Activated CD4-positive, alpha-beta memory T cell treated with anti-CD3 and anti-CD28 coated beads for 36 hours (primary cell): ENCODE measurements at regions not wholly inside any gene's neighbourhood (a gene's known extent, or its start where the extent isn't known, plus 50 kb on each side); places are given as distances from the start of the nearest gene placed in this dataset.
"Not testable (repeated sequence)": the region's sequence is repeated elsewhere in the genome, so short reads cannot be mapped to it uniquely, and the experiment has no call there.

Source experiments
- CTCF ChIA-PET: fragments of 350-600 bp; sonication (Branson Sonifier 250); formaldehyde crosslinking; loops from one replicate; lab custom pipeline; 2021; ENCODE audit warnings: antibody characterized with exemption, inconsistent platforms; lab: Charles Lee
- POLR2A ChIA-PET: fragments of 350-600 bp; sonication (Branson Sonifier 250); formaldehyde crosslinking; loops from one replicate; lab custom pipeline; 2021; ENCODE audit warnings: antibody characterized with exemption; lab: Charles Lee
- DNase-seq: peaks from one replicate; pipeline ENCODE4 v3.0.0-alpha.2; 2020
- H3K27ac Mint-ChIP-seq: one replicate; pipeline ENCODE4 v1.8.0; 2021; ENCODE audit warnings: mixed read lengths
- H3K27me3 Mint-ChIP-seq: one replicate; pipeline ENCODE4 v1.8.0; 2021; ENCODE audit warnings: mixed read lengths
- H3K36me3 Mint-ChIP-seq: one replicate; pipeline ENCODE4 v1.8.0; 2021; ENCODE audit warnings: mixed read lengths
- H3K4me1 Mint-ChIP-seq: one replicate; pipeline ENCODE4 v1.8.0; 2021; ENCODE audit warnings: low read depth, mixed read lengths
- H3K4me3 Mint-ChIP-seq: one replicate; pipeline ENCODE4 v1.8.0; 2021; ENCODE audit warnings: mild to moderate bottlenecking, mixed read lengths
- H3K9me3 Mint-ChIP-seq: one replicate; pipeline ENCODE4 v1.8.0; 2021; ENCODE audit warnings: mixed read lengths
- intact Hi-C: fragments of 100-400 bp; cut with micrococcal nuclease; formaldehyde crosslinking; loops from one replicate; pipeline ENCODE4 v1.15.1; 2023

DNA sequence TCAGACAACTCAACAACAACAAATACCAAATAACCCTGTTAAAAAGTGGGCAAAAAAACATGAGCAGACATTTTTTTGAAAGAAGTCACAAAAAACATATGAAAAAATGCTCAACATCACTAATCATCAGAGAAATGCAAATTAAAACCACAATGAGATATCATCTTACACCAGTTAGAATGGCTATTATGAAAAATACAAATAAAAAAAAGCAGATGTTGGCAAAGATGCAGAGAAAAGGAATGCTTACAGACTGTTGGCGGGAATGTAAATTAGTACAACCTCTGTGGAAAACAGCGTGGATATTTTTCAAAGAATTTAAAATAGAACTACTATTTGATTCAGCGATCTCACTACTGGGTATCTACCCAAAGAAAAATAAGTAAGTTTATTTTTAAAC, 114.0 kb downstream of the SLC38A4 start:
- no peaks in the 10 kb centered on the region for H3K9me3 Mint-ChIP-seq
- POLR2A ChIA-PET, result no interaction called here
- H3K27ac Mint-ChIP-seq, result no peak overlapping the region
- H3K27me3 Mint-ChIP-seq, result peaks cover 7% of the 10 kb centered on the region
- CTCF ChIA-PET, result no interaction called here
- DNase-seq, result no peak
- intact Hi-C loops, result no loop called here
- peaks cover 3% of the 10 kb centered on the region for H3K36me3 Mint-ChIP-seq
- H3K4me3 Mint-ChIP-seq, result no peak overlapping the region
- no peaks in the 10 kb centered on the region for H3K4me1 Mint-ChIP-seq

DNA sequence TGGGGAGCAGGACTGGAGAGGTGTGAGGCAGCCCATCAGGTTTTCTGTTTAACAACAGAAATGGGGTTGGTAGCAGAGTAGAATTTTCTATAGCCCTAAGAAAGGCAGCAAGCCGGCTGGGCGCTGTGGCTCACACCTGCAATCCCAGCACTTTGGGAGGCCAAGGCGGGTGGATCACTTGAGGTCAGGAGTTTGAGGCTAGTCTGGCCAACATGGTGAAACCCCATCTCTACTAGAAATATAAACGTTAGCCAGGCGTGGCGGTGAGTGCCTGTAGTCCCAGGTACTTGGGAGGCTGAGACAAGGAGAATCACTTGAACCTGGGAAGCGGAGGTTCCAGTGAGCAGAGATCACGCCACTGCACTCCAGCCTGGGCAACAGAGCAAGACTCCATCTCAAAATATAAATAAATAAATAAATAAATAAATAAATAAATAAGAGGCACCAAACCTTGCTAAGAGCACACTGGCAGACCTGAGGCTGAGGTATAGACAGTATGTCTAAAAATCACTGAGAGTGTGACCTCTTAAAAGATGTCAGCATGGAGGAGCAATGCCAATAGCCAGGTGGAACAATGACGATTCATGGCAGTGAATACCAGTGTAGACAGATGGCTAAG, 115.6 kb downstream of the SLC38A4 start:
- Mint-ChIP-seq H3K36me3 (peaks cover 3% of the 10 kb centered on the region), H3K9me3 (no peaks in the 10 kb centered on the region), H3K4me1 (no peaks in the 10 kb centered on the region), H3K27me3 (peaks cover 7% of the 10 kb centered on the region), H3K4me3 (no peak overlapping the region), H3K27ac (no peak overlapping the region)
- intact Hi-C loops, result no loop called here
- POLR2A ChIA-PET, result no interaction called here
- DNase-seq, result no peak
- CTCF ChIA-PET, result no interaction called here

DNA sequence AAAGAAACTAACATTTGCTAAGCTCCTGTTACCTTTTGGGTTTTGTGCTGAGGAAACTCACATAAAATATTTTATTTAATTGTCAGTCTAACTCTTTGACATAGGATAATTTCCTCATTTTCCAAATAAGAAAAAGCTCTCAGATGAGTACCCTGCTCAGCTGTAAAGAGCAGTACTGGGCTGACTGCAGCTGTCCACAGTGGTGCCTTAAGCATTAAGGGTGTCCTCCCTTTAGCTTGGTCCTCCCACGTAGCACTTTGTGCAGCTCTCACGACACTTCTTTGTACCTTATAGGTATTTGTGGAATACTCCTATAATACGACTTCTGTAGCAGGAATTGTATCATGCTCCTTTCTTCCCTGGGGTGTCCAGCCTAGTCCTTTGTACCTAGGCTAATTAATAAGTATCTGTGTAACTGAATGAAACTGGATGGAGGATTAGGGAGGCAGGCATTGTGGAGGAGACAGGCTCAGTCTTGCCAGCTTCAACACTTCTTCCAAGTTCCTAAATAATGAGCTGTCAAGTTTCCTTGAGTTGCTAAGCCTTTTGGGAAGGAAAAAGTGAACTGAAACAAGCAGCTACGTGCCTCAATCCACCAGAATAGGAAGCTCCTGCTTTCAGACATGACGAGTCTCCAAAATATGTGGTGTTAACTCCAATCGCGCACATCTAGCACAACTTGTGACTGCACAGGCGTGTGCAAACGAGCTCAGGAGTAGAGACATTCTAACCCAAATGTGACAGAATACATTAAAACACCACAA, 123.0 kb downstream of the SLC38A4 start:
- no peak for DNase-seq
- POLR2A ChIA-PET, result no interaction called here
- Mint-ChIP-seq H3K4me3 (no peak overlapping the region), H3K9me3 (peaks cover 7% of the 10 kb centered on the region), H3K36me3 (peaks cover 4% of the 10 kb centered on the region), H3K4me1 (no peaks in the 10 kb centered on the region), H3K27ac (no peak overlapping the region), H3K27me3 (peaks cover 11% of the 10 kb centered on the region)
- intact Hi-C loops, result no loop called here
- CTCF ChIA-PET, result interaction anchor here (1.2 kb wide), 1 partner anchor 633 kb away, joined by 3 read pairs; no protein-coding TSS in a partner anchor

DNA sequence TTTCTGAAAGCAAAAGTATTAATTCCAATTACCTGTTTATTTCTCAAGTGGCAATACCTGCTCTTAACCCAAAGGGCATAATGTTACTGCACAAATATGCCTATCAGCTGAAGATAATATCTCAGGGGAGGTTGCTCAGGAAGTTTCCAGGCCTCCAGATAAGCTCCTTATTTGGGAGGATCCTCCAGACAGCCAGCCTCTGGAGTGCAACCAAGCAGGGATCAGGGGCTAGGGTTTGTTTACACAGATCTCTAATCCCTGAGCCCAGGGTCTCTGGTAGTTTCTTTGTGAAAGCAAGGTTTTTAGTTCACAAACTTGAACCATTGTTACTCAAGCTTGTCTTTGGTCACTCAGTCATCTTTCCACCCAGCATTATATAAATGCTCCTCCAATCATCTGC, 124.4 kb downstream of the SLC38A4 start:
- intact Hi-C loops, result no loop called here
- H3K36me3 Mint-ChIP-seq, result peaks cover 4% of the 10 kb centered on the region
- DNase-seq, result no peak
- no peaks in the 10 kb centered on the region for H3K4me1 Mint-ChIP-seq
- POLR2A ChIA-PET, result no interaction called here
- H3K27me3 Mint-ChIP-seq, result peaks cover 9% of the 10 kb centered on the region
- H3K4me3 Mint-ChIP-seq, result no peak overlapping the region
- CTCF ChIA-PET, result no interaction called here
- H3K9me3 Mint-ChIP-seq, result peaks cover 12% of the 10 kb centered on the region
- H3K27ac Mint-ChIP-seq, result no peak overlapping the region

DNA sequence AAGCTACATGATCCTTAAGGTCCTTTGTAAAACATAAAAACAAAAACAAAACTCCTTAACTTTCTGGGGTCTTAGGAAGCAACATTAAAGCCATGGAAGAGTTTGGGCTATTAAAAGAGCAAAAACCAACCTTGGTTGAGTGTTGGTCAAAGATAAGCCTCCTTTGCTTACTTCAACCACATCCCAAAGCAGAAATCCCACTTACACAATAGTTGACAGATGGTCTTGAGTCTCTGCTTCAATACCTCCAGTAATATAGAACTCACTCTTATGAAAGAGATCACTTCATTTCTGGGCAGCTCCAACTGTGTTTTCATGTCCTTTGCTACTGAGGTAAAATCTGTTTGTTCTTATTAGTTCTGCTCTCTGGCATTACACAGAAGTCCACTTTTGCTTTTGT, 125.8 kb downstream of the SLC38A4 start:
- peaks cover 9% of the 10 kb centered on the region for H3K27me3 Mint-ChIP-seq
- peaks cover 4% of the 10 kb centered on the region for H3K36me3 Mint-ChIP-seq
- ChIA-PET CTCF (no interaction called here), POLR2A (no interaction called here)
- H3K4me1 Mint-ChIP-seq, result no peaks in the 10 kb centered on the region
- no peak overlapping the region for H3K4me3 Mint-ChIP-seq
- H3K27ac Mint-ChIP-seq, result no peak overlapping the region
- intact Hi-C loops, result no loop called here
- DNase-seq, result no peak
- peaks cover 12% of the 10 kb centered on the region for H3K9me3 Mint-ChIP-seq

DNA sequence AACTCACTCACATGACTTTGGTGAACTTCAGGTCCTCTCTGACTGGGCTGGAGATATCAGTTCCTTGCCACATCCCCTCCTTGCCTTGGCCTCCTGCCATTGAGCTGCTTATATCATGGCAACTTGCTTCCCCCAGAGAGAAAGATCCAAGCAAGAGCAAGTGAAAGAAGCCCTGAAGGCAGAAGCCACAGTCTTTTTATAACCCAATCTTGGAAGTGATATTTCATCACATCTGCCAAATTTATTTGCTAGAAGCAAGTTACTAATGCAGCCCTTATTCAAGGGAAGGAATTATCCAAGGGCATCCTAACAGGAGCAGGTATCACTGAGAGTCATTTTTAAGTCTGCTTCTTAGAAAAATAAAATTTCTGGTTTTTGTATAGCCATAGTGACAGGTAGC, 127.8 kb downstream of the SLC38A4 start:
- H3K4me1 Mint-ChIP-seq, result no peaks in the 10 kb centered on the region
- peaks cover 12% of the 10 kb centered on the region for H3K9me3 Mint-ChIP-seq
- ChIA-PET POLR2A (no interaction called here), CTCF (no interaction called here)
- DNase-seq, result no peak
- H3K4me3 Mint-ChIP-seq, result no peak overlapping the region
- peaks cover 4% of the 10 kb centered on the region for H3K36me3 Mint-ChIP-seq
- peaks cover 9% of the 10 kb centered on the region for H3K27me3 Mint-ChIP-seq
- no peak overlapping the region for H3K27ac Mint-ChIP-seq
- intact Hi-C loops, result no loop called here

DNA sequence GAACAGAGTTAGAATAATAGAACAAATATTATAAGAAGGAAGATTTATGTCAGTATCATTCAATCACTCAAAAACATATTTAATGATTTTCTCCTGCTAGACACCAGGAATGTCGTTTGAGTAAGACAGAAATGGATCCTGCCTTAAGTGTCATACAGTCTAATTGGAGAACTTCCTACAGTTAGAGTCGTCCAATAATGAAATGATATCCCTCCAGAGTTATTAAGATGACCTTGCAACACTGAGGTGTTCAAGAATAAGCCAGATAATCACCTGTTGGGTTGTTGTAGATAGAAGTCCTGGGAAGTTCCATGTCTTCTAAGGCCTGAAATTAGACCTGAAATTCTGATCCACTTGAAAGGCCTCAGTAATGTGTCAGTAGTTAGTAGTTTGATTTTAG, 132.3 kb downstream of the SLC38A4 start:
- POLR2A ChIA-PET, result no interaction called here

DNA sequence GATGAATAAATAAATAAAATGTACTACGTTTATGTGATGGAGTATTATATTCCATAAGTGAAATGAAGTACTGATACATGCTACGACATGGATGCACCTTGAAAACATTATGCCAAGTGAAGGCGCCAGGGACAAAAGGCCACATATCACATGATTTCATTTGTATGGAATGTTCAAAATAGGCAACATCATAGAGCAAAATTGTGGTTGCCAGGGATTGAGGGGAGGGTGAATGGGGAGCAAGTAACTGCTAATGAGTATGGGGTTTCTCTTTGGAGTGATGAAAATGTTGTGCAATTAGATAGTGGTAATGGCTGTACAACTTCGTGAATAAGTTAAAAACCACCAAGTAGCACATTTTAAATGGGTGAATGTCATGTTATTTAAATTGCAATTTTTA, 132.8 kb downstream of the SLC38A4 start:
- Mint-ChIP-seq H3K4me1 (no peaks in the 10 kb centered on the region), H3K27ac (no peak overlapping the region), H3K9me3 (peaks cover 7% of the 10 kb centered on the region), H3K4me3 (no peak overlapping the region), H3K27me3 (no peaks in the 10 kb centered on the region), H3K36me3 (peaks cover 1% of the 10 kb centered on the region)
- ChIA-PET CTCF (no interaction called here), POLR2A (no interaction called here)
- DNase-seq, result no peak
- intact Hi-C loops, result no loop called here

More for the DNA sequence above, 132.3 kb downstream of the SLC38A4 start:
- Mint-ChIP-seq H3K9me3 (peaks cover 10% of the 10 kb centered on the region), H3K36me3 (peaks cover 3% of the 10 kb centered on the region), H3K27ac (no peak overlapping the region), H3K4me3 (no peak overlapping the region), H3K27me3 (peaks cover 2% of the 10 kb centered on the region), H3K4me1 (no peaks in the 10 kb centered on the region)
- intact Hi-C loops, result no loop called here
- CTCF ChIA-PET, result no interaction called here
- no peak for DNase-seq

DNA sequence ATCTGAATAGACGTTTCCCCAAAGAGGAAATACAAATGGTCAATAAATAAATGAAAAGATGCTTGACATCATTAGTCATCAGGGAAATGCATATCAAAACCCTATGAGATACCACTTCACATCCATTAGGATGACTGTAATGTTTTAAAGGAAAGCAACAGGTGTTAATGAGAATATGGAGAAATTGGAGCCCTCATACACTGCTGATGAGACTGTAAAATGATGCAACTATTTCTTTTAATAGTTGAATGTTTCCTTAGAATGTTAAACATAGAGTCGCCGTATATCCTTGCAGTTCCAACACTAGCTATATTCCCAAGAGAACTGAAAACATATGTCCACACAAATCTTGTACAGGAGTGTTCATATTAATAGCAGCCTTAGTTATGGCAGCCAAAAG, 133.2 kb downstream of the SLC38A4 start:
- ChIA-PET POLR2A (no interaction called here), CTCF (no interaction called here)
- intact Hi-C loops, result no loop called here
- Mint-ChIP-seq H3K36me3 (no peaks in the 10 kb centered on the region), H3K27me3 (no peaks in the 10 kb centered on the region), H3K27ac (no peak overlapping the region), H3K4me3 (no peak overlapping the region), H3K4me1 (no peaks in the 10 kb centered on the region), H3K9me3 (peaks cover 4% of the 10 kb centered on the region)
- no peak for DNase-seq

DNA sequence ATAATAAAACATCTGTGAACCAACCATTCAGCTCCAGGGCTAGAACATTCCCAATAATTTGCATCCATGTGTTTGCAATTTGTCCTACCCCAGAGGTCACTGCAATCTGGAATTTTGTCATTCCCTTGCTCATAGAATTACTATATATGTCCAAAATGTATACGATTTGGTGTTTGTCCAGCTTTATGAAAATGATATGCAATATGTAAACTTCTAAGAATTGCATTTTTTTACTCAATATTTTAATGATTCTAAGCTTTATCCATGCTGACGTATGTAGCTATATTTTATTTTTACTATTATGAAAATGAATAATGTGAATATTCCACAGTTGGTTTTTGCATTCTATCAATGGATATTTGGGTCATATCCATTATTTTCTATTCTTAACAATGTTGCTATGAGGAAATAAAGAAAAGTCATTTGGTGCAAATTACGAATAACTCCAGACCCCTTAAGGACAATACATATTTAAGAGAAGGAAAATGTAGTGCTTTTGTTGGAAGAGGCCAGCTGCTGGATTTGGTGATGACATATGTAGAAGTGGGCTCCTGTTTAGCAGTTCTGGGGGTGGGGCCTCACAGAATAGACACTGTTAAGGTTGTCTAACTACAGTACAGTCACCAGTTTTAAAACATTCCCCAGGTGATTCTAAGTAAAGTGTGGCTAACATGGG, 139.4 kb downstream of the SLC38A4 start:
- ChIA-PET CTCF (no interaction called here), POLR2A (no interaction called here)
- Mint-ChIP-seq H3K27ac (no peak overlapping the region), H3K4me1 (no peaks in the 10 kb centered on the region), H3K4me3 (no peak overlapping the region), H3K36me3 (no peaks in the 10 kb centered on the region), H3K27me3 (peaks cover 3% of the 10 kb centered on the region), H3K9me3 (peaks cover 5% of the 10 kb centered on the region)
- DNase-seq, result no peak
- intact Hi-C loops, result no loop called here

DNA sequence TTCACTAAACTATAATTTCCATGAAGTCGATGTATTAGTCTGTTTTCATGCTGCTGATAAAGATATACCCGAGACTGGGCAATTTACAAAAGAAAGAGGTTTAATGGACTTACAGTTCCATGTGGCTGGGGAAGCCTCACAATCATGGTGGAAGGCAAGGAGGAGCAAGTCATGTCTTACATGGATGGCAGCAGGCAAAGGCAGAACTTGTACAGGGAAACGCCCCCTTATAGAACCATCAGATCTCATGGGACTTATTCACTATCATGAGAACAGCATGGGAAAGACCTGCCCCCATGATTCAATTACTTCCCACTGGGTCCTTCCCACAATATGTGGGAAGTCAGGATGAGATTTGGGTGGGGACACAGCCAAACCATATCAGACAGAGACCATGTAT, 141.6 kb downstream of the SLC38A4 start:
- H3K27ac Mint-ChIP-seq, H3K27me3 Mint-ChIP-seq, H3K4me1 Mint-ChIP-seq, POLR2A ChIA-PET, DNase-seq, intact Hi-C loops, H3K36me3 Mint-ChIP-seq, H3K9me3 Mint-ChIP-seq, H3K4me3 Mint-ChIP-seq: not testable (repeated sequence)
- CTCF ChIA-PET, result interaction anchor here (0.7 kb wide), 1 partner anchor 8 kb away, joined by 3 read pairs; no protein-coding TSS in a partner anchor

DNA sequence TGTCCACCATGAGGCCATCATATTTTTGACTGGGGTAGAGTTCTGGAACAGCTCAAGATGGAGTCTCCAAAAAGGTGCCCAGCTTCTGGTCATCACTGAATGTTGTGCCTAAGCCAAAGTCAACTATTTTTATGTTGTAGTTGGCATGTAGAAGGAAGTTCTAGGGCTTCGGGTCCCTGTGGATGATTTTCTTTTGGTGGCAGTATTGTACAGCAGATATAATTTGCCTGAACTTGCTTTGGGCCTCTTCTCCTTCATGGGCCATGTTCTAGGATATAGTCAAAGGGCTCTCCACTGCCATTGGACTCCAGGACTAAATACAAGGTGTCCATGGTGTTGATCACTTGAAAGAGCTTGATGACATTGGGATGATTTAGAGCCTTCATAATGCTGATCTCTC, 143.6 kb downstream of the SLC38A4 start:
- H3K4me1 Mint-ChIP-seq, result no peaks in the 10 kb centered on the region
- CTCF ChIA-PET, result no interaction called here
- H3K36me3 Mint-ChIP-seq, result no peaks in the 10 kb centered on the region
- peaks cover 5% of the 10 kb centered on the region for H3K9me3 Mint-ChIP-seq
- H3K27ac Mint-ChIP-seq, result no peak overlapping the region
- no peak overlapping the region for H3K4me3 Mint-ChIP-seq
- POLR2A ChIA-PET, result no interaction called here
- H3K27me3 Mint-ChIP-seq, result peaks cover 3% of the 10 kb centered on the region
- DNase-seq, result no peak
- intact Hi-C loops, result no loop called here
